Panc1 (cell line): ENCODE measurements at regions not wholly inside any gene's neighbourhood (a gene's known extent, or its start where the extent isn't known, plus 50 kb on each side); places are given as distances from the start of the nearest gene placed in this dataset.

Experiments
- ATAC-seq: fragments of 200-7000 bp; cut with Tn5 transposase; 2 replicates; pipeline ENCODE4 v1.9.1; 2020; ENCODE audit warnings: mild to moderate bottlenecking, moderate library complexity
- BruUV-seq: library from RNA; stranded (reverse); fragments of 400-500 nt; replicated peaks from 2 replicates; lab custom pipeline; 2021; lab: Mats Ljungman, UMichigan
- CTCF ChIA-PET: fragments of 300-600 bp; sonication (Branson Sonifier 250); formaldehyde crosslinking; loops from one replicate; lab custom pipeline; 2022; ENCODE audit warnings: antibody characterized with exemption; lab: Charles Lee
- POLR2A ChIA-PET: fragments of 300-600 bp; sonication (Branson Sonifier 250); formaldehyde crosslinking; loops from one replicate; lab custom pipeline; 2022; ENCODE audit warnings: antibody characterized with exemption; lab: Charles Lee
- DNase-seq: peaks from one replicate; pipeline ENCODE4 v3.0.0-alpha.2; 2010; ENCODE audit warnings: low read depth, low spot score
- H3K27ac ChIP-seq: 2 replicates; pipeline ENCODE4 v1.5.1; 2011; ENCODE audit warnings: mild to moderate bottlenecking, low read length, inconsistent platforms
- H3K27me3 ChIP-seq: fragments of 200-500 bp; sonication (Bioruptor generic); 2 replicates; pipeline ENCODE4 v1.6.0; 2014; ENCODE audit warnings: low read length, inconsistent platforms; ENCODE audit not compliant: control insufficient read depth, insufficient read depth
- H3K36me3 ChIP-seq: fragments of 200-500 bp; sonication (Bioruptor generic); 2 replicates; pipeline ENCODE4 v1.5.1; 2014; ENCODE audit warnings: inconsistent platforms, mild to moderate bottlenecking, low read length, moderate library complexity; ENCODE audit not compliant: control insufficient read depth, insufficient read depth
- H3K4me1 ChIP-seq: 2 replicates; pipeline ENCODE4 v1.5.1; 2011; ENCODE audit warnings: inconsistent platforms, mild to moderate bottlenecking, low read length, moderate library complexity; ENCODE audit not compliant: control insufficient read depth, insufficient read depth
- H3K4me3 ChIP-seq, 2 experiments: 2 replicates each; pipeline ENCODE4 v1.5.1; 2011 to 2012; ENCODE audit warnings: low read depth in 2 of 2, low read length in 2 of 2, mild to moderate bottlenecking in 2 of 2, inconsistent platforms in 1 of 2, moderate library complexity in 1 of 2
- H3K9me3 ChIP-seq: fragments of 200-500 bp; sonication (Bioruptor generic); 2 replicates; pipeline ENCODE4 v1.5.1; 2014; ENCODE audit warnings: low read depth, mild to moderate bottlenecking, inconsistent platforms, low read length, moderate library complexity; ENCODE audit not compliant: control insufficient read depth, insufficient read depth
- POLR2AphosphoS5 ChIP-seq: IDR thresholded peaks from 2 replicates; pipeline ENCODE4 v1.6.1; 2012; ENCODE audit warnings: mild to moderate bottlenecking, low read depth, low read length, moderate library complexity
- REST ChIP-seq, 2 experiments: IDR thresholded peaks; 2 replicates each; pipeline ENCODE4 v1.6.1; 2011 to 2012; ENCODE audit warnings: low read depth in 2 of 2, control low read depth in 1 of 2, low read length in 1 of 2, mild to moderate bottlenecking in 1 of 2, moderate library complexity in 1 of 2; ENCODE audit not compliant: insufficient read depth in 1 of 2
- SIN3A ChIP-seq: IDR thresholded peaks from 2 replicates; pipeline ENCODE4 v1.6.1; 2012; ENCODE audit warnings: low read depth, mild to moderate bottlenecking, low read length, moderate library complexity, borderline replicate concordance; ENCODE audit not compliant: insufficient read depth
- TCF7L2 ChIP-seq: IDR thresholded peaks from 2 replicates; pipeline ENCODE4 v1.6.1; 2011; ENCODE audit warnings: mild to moderate bottlenecking, low read depth, low read length, inconsistent platforms
- in situ Hi-C: cut with HindIII; loops from 2 replicates; pipeline ENCODE4 v1.10.0; 2016; ENCODE audit warnings: low sequenced_read_pairs, low pct_unique_long_range_greater_than_20kb
- intact Hi-C: fragments of 100-400 bp; cut with micrococcal nuclease; formaldehyde crosslinking; loops from one replicate; pipeline ENCODE4 v1.10.0; 2022; ENCODE audit not compliant: unreplicated experiment
- TF ChIP-seq, protein P1 (sequence below): fragments of 450-650 bp; IDR thresholded peaks from 2 replicates; pipeline ENCODE4 v1.5.1; 2017; ENCODE audit warnings: mild to moderate bottlenecking

DNA sequence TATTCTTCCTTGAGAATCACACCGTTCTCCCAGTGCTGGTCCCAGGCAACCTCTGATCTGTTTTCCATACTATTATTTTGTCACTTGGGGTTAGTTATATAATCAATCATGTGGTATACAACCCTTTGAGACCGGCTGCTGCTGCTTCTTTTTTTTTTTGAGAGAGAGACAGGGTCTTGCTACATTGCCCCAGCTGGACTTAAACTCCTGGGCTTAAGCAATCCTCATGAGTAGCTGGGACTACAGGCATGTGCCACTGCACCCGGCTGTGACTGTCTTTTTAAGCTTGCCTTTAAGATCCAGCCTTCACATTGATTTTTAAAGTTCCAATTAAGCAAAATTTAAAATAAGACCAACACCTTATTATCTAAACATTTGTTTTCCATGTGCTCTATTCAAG lies 86.7 kb upstream of the EXOC1L start:
- TF ChIP-seq SIN3A (no peak), REST (IDR thresholded peaks at IDR 0.05; ENCODE audit: insufficient read depth in 1 of 2, low read depth in 2 of 2, low read length in 1 of 2) (no peak), POLR2AphosphoS5 (no peak), TCF7L2 (no peak)
- TF ChIP-seq, protein P1, sequence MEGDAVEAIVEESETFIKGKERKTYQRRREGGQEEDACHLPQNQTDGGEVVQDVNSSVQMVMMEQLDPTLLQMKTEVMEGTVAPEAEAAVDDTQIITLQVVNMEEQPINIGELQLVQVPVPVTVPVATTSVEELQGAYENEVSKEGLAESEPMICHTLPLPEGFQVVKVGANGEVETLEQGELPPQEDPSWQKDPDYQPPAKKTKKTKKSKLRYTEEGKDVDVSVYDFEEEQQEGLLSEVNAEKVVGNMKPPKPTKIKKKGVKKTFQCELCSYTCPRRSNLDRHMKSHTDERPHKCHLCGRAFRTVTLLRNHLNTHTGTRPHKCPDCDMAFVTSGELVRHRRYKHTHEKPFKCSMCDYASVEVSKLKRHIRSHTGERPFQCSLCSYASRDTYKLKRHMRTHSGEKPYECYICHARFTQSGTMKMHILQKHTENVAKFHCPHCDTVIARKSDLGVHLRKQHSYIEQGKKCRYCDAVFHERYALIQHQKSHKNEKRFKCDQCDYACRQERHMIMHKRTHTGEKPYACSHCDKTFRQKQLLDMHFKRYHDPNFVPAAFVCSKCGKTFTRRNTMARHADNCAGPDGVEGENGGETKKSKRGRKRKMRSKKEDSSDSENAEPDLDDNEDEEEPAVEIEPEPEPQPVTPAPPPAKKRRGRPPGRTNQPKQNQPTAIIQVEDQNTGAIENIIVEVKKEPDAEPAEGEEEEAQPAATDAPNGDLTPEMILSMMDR, result no peak
- no peak overlapping the region for H3K4me3 ChIP-seq
- intact Hi-C loops, result loop anchor here (10.0 kb wide), 1 partner anchor 288 kb away; no protein-coding TSS in a partner anchor
- H3K36me3 ChIP-seq, result no peaks in the 10 kb centered on the region
- DNase-seq, result no peak
- no peak overlapping the region for H3K27ac ChIP-seq
- in situ Hi-C loops, result no loop called here
- ChIA-PET CTCF (no interaction called here), POLR2A (no interaction called here)
- no peaks in the 10 kb centered on the region for H3K9me3 ChIP-seq
- no TSS peak for BruUV-seq
- H3K4me1 ChIP-seq, result no peaks in the 10 kb centered on the region
- H3K27me3 ChIP-seq, result 0 out of 2 replicates have a peak, but pooled peaks cover 2% of the 10 kb centered on the region
- ATAC-seq, result no peak

DNA sequence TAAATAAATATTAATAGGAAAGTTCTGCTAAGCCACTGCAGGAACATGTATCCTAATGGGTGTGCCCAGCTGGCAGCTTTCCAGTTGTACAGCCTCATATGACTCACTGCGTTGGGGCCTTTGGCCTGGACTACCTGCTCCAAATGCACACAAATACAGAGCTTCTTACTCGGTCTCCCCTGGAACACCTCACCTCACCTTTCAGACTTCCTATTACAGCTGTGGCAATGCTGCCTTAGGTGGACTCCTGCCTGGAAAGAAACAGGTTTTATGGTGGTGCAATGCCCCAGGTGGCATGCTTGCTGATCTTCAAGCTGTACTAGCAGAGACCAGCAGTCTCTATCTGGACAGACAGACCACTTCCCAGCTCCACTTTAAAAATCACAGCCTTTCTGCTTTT lies 85.7 kb upstream of the EXOC1L start:
- intact Hi-C loops, result loop anchor here (10.0 kb wide), 1 partner anchor 289 kb away; no protein-coding TSS in a partner anchor
- POLR2A ChIA-PET, result no interaction called here
- DNase-seq (no peak), ATAC-seq (no peak)
- Histone ChIP-seq H3K27ac (no peak overlapping the region), H3K4me1 (no peaks in the 10 kb centered on the region), H3K9me3 (no peaks in the 10 kb centered on the region), H3K4me3 (no peak overlapping the region), H3K36me3 (no peaks in the 10 kb centered on the region), H3K27me3 (0 out of 2 replicates have a peak, but pooled peaks cover 2% of the 10 kb centered on the region)
- TF ChIP-seq REST (IDR thresholded peaks at IDR 0.05; ENCODE audit: insufficient read depth in 1 of 2, low read depth in 2 of 2, low read length in 1 of 2) (no peak), TCF7L2 (no peak), SIN3A (no peak), POLR2AphosphoS5 (no peak)
- TF ChIP-seq, protein P1, result no peak
- no TSS peak for BruUV-seq
- CTCF ChIA-PET, result no interaction called here
- in situ Hi-C loops, result no loop called here
